ENCODE measurements at regions not wholly inside any gene's neighbourhood (a gene's known extent, or its start where the extent isn't known, plus 50 kb on each side); places are given as distances from the start of the nearest gene placed in this dataset.

DNA sequence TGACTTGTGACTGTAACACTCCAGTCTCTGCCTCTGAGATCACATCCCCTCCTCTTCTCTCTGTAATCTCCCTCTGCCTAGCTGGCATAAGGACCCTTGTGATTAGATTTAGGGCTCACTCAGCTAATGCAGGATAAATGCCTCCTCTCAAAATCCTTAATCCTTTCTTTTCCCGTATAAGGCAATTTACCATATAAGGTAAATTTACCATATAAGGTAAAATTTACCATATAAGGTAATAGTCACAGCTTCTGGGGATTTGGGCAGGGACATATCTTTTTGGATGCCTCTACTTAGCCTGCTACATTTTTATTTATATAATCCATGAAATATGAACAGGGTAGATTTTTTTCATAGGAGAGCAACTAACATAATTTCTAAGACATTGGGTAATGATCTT is 318.0 kb upstream of the PUM3 start:
- DNase-seq: no peak

DNA sequence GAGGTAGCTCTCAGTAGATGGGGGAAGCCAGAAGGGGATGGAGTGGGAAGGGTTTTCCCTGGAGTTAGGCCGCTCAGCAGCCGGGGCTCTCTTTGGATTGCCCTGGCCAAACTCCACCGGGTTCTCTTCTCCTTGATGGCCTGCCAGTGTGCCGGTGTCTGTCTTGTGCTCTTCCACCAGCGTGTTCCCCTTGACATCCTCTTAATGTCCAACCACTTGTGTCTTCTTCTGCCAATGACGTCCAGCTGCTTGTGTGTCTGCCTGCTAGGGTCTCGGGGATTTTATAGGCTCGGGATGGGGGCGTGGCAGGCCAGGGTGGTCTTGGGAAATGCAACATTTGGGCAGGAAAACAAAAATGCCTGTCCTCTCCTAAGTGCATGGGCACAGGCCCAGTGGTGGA is 313.1 kb upstream of the PUM3 start:
- DNase-seq: no peak

DNA sequence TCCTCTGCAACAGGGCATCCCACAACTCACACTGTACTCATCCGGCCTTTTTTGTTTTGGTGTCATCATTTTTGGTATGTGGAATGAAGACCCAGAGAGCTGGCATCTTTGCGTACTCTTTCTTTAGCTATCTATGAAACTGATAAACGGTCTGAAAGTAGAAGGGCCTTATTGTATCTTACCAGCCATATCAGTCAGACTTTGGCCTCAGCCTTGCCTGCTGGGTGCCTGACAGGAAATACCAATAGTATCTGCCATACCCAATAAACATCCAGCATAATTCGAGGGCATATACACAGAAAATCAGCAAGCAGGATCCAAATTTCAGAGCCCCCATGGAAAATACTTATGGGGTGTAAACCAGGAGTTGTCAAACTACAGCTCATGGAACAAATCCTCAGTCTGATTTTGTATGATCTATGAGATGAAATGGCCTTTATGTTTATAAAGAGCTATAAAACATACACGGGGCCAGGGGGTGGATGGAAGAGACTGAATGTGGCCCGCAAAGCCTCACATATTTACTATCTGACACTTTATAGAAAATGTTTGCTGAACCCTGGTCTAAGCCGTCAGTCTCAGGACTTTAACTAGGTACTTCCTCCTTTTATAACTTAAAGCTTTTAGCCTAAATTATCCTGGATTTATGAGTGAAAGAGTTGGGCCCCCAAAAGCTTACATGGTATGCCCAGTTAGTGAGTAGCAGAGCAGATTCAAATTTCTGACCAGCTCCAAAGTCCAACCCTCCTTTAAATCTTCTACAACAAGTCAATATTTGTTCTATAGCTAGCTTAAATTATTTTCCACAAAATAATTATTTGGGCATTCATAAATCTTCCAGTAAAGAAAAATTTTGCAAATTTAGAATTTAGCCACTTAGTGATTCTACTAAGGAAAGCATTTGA is 308.0 kb upstream of the PUM3 start:
- DNase-seq: no peak

DNA sequence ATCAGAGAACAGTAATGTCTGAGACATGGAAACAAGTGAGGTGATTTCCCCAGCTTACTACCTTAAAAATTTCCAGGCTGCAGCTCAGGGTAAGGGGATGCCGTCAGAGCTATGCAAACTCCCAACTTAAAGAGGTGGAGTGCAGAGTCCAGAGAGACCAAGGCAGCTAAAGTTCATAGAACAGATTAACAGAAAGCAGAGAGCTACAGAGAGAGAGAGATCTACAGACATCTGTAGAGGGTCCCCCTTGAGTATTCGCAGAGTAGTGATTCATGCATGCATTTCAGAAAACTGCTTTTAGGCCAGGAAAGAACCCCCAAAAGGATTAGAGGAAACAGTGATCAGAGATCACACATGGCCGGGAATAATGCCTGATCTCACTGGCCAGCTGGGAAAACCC is 306.2 kb upstream of the PUM3 start:
- DNase-seq: no peak

DNA sequence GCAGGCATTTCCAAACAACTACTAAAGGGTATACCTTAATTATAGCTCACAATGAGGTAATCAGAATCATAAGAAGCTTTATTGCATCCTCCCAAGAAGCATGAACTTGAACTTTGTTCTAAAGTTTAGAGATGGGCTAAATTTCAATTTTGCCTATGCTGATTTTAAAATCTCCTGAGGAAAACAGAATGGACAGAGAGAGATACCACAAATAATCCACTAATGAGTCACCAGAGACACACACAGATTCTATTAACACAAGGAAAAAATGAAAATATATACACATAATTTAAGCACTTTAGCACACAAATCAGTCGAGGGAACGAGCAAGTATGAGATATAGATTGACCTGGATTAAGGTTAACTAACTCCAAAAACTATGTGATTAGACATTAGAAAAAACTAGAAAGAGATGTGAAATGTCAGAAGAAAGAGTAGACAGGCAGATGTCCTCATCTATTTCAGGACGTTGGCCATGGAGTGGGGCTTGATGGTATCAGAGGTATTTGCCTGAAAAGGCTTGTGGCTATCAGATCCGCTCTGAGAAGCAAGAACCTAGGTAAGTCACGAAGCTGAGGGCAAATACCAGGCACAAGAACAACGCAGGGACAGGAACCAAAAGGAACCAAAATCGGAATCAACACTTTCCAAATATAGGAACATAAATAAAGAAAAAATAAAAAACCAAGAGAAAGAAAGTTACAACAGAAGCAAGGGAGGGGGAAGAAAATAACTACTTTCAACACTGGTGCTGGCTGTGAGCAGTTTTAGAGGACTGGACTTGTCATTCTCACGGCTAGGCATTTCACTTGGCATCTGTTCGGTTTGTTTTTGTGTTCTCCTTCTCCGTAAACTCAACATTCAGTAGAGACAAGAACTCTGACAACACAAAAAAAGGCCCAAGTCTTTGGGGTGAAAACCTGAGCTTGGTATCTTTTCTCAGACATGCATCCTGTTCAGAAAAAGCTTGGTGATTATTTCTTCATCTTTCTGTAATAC is 294.6 kb upstream of the PUM3 start:
- no peak for DNase-seq

DNA sequence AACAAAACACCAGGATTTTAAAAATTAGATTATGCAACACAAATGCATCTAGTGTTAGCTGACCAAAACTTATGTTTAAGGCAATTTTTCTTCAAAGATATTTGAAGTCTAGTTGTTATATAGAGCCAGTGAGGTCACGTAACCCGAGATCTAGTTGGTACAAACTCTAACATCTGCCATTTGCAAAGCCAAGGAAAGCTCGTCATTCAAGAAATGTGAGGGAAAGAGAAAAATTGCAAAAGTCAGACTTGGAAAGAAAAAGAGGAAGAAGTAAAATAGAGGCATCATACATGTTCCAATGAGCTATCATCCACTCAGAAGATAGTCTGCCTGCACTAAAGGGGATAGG is 293.4 kb upstream of the PUM3 start:
- no peak for DNase-seq

DNA sequence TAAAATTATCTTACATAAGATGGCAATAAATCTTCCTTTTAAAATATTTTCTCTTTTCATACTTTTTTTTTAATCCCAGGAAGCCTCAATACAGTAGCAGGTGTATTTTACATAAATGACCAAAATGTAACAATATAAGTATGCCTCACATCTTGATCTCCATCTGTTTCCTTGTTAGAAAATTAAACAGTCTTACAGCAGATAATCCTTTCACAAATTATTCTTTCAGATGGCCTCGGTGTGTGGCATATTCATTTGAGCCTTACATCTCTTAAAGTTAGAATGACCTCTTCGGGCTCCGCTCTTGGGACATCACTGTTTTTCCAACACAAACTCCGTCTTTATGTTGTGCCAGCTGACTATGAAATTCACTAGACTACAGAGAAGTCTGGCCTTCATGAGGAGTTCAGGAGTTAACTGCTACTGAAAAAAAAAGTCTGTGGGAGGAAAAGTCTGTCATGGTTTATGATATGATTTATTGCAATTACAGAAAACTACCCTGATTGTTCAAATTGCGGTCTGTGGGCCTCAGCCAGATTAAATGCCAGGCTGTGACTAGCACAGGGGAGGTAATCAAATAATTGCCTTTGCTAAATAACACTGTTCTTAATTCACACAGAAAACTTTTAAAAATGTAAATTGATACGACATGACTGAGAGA is 292.9 kb upstream of the PUM3 start:
- no peak for DNase-seq

DNA sequence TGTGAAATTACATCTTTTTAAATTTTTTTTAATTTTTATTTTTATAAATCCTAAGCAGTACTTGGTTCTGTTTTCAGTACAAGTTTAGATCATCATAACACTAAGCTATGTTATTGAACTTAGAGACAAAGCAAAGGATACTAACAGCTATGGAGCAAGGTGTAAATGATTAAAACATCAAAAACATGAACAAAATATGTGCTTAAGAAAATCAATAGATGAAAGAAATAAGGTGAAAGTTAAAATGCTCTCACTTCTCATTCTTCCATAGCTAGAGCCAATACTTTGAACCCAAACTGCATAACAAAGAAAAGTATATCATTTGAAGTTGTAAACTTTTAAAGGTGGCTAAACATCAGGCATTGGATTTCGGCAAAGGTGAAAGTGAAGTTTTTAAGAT is 292.3 kb upstream of the PUM3 start:
- DNase-seq: no peak

DNA sequence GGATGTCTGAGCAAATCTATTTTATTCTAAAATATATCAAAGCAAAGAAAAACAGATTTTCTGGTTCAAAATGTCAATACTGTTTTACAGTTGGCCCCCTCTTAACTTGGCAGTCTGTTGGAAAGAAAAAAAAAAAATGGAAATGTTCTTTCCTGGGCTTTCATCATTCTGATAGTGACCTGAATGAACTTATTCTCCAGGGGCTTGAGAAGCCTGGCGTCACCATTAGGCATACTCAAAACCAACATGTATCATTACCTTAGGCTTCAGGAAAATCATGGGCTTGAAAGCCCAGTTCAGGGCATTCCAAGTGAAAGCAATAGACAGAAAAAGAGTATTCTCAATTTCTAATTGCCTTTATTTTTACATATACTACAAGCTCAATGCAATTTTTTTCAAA is 283.7 kb upstream of the PUM3 start:
- DNase-seq: no peak

DNA sequence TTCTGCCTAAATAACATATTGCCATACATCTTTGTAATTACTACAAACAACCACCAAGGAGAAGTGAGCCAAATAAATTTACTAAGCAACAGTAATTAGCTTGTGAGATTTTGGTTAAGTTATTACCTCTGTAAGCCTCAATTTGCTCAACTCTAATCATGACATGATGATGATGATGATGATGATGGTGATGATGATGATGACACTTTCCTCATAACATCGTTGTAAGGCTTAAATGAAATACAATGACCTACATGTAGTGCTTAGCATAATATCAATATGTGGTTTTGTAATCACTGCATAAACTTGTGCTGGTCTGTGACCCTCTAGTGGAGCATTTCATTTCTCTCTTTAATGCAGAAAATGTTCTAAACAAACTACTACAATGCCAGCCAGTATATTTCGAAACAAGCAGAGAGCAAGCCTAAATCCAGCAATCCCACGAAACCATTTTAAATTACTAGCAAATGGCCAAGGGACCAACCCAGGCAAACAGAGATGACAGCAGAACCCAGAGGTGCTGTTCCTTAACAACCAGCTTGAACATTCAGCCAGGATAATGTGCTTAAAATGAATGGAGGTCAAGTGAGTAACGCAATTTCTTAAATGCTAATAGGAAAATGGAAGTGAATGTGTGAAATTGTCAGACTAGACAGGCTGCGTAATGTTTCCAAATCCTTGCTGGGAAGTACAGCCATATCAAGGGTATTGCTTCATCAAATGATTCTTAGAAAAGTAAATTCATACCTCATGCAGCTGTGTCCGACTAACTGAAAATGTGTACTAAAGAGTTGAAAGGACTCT is 281.9 kb upstream of the PUM3 start:
- no peak for DNase-seq

DNA sequence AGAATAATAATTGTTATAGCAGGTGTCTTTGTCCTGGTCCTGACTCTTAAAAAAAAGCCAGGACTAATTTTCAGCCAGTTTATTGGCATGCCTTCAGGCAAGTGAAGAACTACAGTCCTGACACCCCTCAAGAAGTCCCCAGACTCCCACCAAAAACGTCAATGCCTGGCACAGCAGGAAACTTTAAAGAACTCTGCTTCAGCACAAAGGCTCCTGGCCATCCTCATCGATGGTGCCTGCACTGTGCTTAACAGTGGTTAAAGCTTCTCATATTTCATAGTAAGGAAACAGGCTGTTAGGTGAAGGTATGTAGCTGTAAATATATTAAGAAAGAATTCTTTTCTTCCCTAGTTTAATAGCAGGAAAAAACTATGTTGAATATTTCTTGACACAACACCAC is 280.1 kb upstream of the PUM3 start:
- DNase-seq: no peak

DNA sequence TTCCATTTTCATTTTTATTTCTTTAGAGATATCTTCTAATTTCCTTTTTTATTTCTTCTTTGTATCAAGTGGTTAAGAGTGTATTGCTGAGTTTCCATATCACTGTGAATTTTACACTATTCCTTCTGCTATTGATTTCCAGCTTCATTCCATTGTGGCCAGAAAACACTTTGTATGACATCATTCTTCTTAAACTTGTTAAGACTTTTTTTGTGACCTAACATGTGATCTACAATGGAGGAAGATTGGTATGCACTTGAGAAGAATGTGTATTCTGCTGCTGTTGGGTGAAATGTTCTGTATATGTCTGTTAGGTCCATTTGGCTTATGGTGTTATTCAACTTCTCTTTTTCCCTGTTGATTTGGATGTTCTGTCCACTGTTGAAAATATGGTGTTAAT is 274.2 kb upstream of the PUM3 start:
- DNase-seq: no peak

DNA sequence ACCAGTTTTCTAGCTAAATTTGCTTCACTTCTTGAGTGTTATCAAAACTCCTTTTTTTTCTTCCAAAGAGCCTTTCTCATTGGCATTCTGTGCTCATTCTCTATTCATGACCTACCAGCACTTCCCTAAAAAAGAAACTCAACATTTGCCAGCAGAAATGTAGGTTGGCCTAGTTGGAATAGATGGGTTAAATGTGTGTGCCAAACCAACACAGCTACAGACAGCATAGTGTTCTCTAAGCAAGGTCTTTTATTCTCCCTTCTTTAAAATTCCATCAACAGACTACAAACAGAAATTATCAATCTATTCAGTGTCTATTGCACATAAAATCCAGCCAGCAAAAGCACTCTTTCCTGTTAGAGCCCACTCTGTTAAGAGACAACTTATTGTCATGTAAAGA is 255.8 kb upstream of the PUM3 start:
- DNase-seq: no peak

DNA sequence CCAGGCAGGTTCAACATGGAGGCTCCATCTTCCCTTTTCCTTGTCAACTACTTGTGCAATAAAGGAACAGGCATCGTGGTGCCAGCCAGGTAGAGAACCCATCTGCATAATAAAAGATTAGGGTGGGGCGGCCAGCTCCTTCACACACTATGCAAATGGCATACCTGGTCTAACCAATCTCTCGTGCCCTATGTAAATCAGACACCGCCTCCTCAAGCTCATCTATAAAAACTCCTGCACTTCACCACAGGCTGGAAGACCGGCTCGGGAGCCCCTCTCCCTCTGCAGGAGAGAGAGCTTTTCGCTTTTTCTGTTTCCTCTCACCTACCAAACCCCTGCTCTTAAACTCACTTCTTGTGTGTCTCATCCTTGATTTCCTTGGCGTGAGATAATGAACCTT is 244.3 kb upstream of the PUM3 start:
- DNase-seq: no peak

DNA sequence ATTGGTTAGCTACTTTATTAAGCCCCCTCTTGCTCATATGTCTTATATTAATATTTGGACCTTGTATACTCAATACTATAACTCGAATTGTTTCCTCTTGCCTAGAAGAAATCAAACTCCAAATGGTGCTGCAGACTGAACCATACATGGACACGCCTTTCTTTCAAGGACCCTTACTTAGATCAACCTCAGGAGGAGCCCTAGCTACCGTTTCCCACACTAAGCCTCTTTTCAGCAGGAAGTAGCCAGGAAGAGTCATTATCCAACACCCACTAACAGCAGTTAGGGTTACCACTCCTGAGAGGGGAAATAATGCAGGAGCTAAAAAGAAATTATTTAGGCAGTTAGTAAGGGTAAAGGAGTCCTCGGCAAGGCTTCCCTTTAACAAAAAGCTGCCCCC is 243.8 kb upstream of the PUM3 start:
- no peak for DNase-seq

DNA sequence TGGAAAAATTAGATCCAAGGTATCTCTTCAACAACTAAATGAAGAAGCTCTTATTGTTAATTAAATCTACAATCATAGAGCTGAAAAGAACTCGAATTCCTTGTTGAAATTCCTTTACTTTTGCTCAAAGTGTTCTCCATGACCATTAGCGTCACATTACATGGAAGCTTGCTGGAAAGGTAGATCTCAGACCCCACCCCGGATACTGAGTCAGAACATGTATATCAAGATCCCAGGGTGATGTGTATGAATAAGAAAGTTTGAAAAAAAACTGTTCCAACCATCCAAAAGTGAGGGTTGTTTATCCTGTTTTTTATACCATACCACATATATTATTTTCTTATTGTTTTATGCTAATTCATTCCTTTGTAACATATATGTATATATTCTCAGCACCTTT is 237.1 kb upstream of the PUM3 start:
- no peak for DNase-seq

DNA sequence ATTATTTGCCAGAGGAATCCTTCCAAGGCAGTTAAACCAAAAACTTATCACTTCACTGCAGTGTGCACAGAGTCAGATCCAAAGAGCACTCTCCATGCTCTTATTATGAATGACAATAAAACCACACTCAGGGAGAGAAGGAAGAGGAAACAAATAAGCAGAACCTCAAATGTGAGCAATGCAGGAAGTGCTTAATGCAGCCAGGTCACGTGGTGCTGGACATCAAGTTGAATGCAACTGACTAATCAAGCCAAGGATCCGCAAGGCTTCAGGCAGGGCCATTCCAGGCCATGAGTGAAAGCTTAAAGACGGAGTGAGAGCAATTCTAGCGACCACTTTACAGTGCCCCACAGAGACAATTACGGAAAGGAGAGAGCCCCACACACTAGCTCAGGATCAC is 230.4 kb upstream of the PUM3 start:
- DNase-seq: no peak

DNA sequence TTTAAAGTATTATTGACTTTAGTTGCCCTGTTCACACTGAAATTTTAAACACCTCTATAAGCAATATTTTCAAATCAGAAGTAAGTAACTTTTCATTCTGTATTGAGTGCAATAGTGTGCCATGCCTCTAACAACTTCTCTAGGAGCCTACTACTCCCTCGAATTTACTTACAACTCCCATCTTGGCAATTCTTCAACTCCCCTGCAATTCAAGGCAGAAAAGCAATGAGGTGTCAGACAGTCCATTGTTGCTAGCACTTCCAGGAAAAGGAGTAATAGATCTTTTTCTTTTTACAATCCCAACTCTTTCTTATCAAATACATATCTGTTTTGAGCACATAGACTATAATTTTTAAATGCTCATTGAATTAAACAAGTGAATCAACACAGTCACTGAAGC is 222.7 kb upstream of the PUM3 start:
- DNase-seq: no peak

DNA sequence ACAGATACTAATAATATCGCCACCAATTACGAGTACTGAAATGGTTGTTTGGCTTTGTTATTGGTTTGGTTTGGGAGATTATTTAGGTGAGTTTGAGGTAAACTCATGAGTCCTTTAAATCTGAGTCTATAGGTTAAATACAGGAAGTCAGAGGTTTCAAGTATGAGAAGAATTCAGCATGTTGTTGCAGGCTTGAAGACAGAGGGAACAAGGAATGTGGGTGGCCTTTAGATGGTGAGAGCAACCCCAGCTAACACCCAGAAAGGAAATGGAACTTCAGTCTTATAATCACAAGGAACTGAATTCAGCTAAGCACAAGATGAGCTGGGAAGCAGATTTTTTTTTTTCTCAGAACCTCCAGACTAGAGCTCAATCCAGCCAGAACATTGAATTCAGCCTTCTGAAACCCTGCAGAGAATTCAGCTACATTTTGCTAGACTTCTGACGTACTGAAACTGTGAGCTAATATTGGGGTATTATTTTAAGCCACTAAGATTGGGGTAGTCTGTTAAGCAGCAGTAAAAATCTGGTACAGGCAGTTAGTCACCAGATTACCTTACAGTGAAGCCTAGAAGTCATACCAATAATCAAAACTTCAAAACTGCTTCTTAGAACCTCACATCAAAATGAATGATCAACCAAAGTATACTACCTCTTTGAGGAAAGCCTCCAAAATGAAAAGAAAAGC is 216.0 kb upstream of the PUM3 start:
- no peak for DNase-seq

DNA sequence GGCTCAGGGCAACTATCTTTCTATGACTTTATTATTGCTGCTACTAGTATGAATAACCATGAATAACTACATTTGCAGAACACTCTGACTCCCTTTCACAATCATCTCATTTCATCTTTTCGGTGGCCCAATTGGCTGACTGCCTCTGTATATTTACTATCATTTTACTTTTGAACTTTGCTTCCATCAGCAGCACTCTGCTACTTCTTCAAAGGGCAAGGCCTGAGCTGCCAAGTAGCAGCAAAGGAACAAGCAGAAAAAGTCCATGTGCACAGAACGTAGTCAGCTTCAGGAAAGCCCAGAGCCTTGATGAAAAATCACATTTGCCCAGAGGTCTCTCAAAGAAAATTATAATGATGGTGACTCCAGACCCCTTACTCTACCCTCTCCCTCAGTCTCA is 214.5 kb upstream of the PUM3 start:
- DNase-seq: no peak

DNA sequence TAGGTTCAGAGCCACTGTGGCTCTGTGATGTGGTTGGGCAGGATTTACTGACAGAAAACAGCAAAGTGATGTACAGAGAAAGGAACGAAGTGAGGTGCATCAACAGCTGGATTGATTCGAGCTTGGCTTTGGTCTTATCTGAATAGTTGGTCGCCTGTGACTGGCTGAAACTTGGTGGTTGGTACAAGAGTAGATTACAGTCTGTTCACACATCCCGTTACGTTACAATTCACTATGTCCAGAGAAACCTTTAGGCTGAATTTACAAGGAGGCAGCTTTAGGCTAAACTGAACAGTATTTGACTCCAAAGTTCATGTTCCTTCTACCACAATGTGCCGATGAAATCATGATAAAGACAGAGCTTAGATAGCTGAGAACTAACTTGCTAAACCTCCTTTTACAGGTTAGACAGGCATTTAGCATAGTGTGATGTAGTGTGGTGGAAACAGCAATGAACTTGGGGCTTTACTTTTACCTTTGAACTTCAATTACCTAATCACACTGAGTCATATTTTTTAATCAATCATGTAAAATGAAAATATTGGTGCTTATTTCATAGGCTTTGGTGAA is 210.2 kb upstream of the PUM3 start:
- no peak for DNase-seq

DNA sequence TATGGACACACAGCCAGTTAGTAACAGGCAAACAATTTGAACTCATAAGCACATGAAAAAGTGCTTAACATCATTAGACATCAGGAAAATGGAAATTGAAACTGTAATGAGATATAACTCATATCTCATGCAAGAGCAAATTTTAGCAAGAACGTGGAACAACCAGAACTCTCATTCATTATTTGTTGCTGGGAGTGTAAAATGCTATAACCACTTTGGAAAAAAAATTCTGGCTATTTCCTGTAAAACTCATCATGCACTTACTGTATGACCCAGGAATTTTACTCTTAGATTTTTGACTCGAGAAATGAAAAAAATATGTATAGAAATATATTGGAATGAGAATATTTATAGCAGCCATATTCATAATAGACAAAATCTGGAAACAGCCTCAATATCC is 205.7 kb upstream of the PUM3 start:
- no peak for DNase-seq
